ENCODE measurements at regions not wholly inside any gene's neighbourhood (a gene's known extent, or its start where the extent isn't known, plus 50 kb on each side); places are given as distances from the start of the nearest gene placed in this dataset.
"Not testable (repeated sequence)": the region's sequence is repeated elsewhere in the genome, so short reads cannot be mapped to it uniquely, and the experiment has no call there.

- DNase-seq: no peak
These were observed 192.7 kb upstream of the MEIS1 start for GRCh38 chr2:66242099-66242789.

- no peak for DNase-seq
These were observed 194.6 kb upstream of the MEIS1 start for GRCh38 chr2:66240286-66240685.

- no peak for DNase-seq
These were observed 195.3 kb upstream of the MEIS1 start for GRCh38 chr2:66239655-66240054.

- DNase-seq: no peak
These were observed 197.0 kb upstream of the MEIS1 start for GRCh38 chr2:66237803-66238379.

- DNase-seq: no peak
These were observed 197.8 kb upstream of the MEIS1 start for GRCh38 chr2:66236816-66237802.

GRCh38 chr2:66236067-66236685 is 198.7 kb upstream of the MEIS1 start:
- no peak for DNase-seq

- no peak for DNase-seq
These were observed 199.5 kb upstream of the MEIS1 start for GRCh38 chr2:66235428-66235827.

GRCh38 chr2:66233981-66234380 is 200.9 kb upstream of the MEIS1 start:
- DNase-seq: no peak

GRCh38 chr2:66228128-66228547 is 206.8 kb upstream of the MEIS1 start:
- DNase-seq: peak; percentile 34

GRCh38 chr2:66217039-66217585 is 217.8 kb upstream of the MEIS1 start:
- no peak for DNase-seq

GRCh38 chr2:66212749-66213148 is 222.2 kb upstream of the MEIS1 start:
- no peak for DNase-seq

GRCh38 chr2:66202586-66202985 is 232.3 kb upstream of the MEIS1 start:
- DNase-seq: no peak

GRCh38 chr2:66201242-66201641 is 233.7 kb upstream of the MEIS1 start:
- no peak for DNase-seq

GRCh38 chr2:66198873-66199272 is 236.1 kb upstream of the MEIS1 start:
- no peak for DNase-seq

- no peak for DNase-seq
These were observed 242.0 kb upstream of the MEIS1 start for GRCh38 chr2:66192888-66193287.

GRCh38 chr2:66191311-66191710 is 243.6 kb upstream of the MEIS1 start:
- no peak for DNase-seq

- no peak for DNase-seq
These were observed 245.4 kb upstream of the MEIS1 start for GRCh38 chr2:66189553-66189952.

- no peak for DNase-seq
These were observed 248.4 kb upstream of the MEIS1 start for GRCh38 chr2:66186537-66186936.

- no peak for DNase-seq
These were observed 249.3 kb upstream of the MEIS1 start for GRCh38 chr2:66185497-66186054.

- DNase-seq: not testable (repeated sequence)
These were observed 257.7 kb upstream of the MEIS1 start for GRCh38 chr2:66177128-66177796.

GRCh38 chr2:66174491-66174890 is 260.4 kb upstream of the MEIS1 start:
- no peak for DNase-seq

- DNase-seq: no peak
These were observed 261.3 kb upstream of the MEIS1 start for GRCh38 chr2:66173645-66174044.

All from femur (tissue), 1 donor.